SKM-1 treated with dmso at 0.1 percent for 144 hours (cell line): ENCODE measurements at regions not wholly inside any gene's neighbourhood (a gene's known extent, or its start where the extent isn't known, plus 50 kb on each side); places are given as distances from the start of the nearest gene placed in this dataset.

ENCODE experiments used
- DNase-seq: peaks from one replicate; lab custom pipeline; 2025; ENCODE audit not compliant: unreplicated experiment; lab: John Stamatoyannopoulos, UW

- no peak for DNase-seq
These were observed 240.7 kb downstream of the CSNK1G3 start for GRCh38 chr5:123752552-123753179.

- no peak for DNase-seq
These were observed 239.7 kb downstream of the CSNK1G3 start for GRCh38 chr5:123751670-123752069.

GRCh38 chr5:123748239-123748638 is 236.3 kb downstream of the CSNK1G3 start:
- no peak for DNase-seq

GRCh38 chr5:123746683-123747360 is 234.8 kb downstream of the CSNK1G3 start:
- no peak for DNase-seq

GRCh38 chr5:123743990-123744583 is 232.1 kb downstream of the CSNK1G3 start:
- no peak for DNase-seq

- no peak for DNase-seq
These were observed 223.4 kb downstream of the CSNK1G3 start for GRCh38 chr5:123735384-123735783.

GRCh38 chr5:123732257-123732656 is 220.3 kb downstream of the CSNK1G3 start:
- DNase-seq, result no peak

- DNase-seq, result no peak
These were observed 210.5 kb downstream of the CSNK1G3 start for GRCh38 chr5:123722451-123722850.

- no peak for DNase-seq
These were observed 209.8 kb downstream of the CSNK1G3 start for GRCh38 chr5:123721675-123722276.

GRCh38 chr5:123720955-123721354 is 209.0 kb downstream of the CSNK1G3 start:
- DNase-seq, result no peak

GRCh38 chr5:123720339-123720738 is 208.4 kb downstream of the CSNK1G3 start:
- DNase-seq, result no peak

- DNase-seq, result no peak
These were observed 207.0 kb downstream of the CSNK1G3 start for GRCh38 chr5:123719004-123719403.

- DNase-seq, result no peak
These were observed 206.3 kb downstream of the CSNK1G3 start for GRCh38 chr5:123718238-123718637.

- DNase-seq, result no peak
These were observed 205.2 kb downstream of the CSNK1G3 start for GRCh38 chr5:123717139-123717538.

- DNase-seq, result no peak
These were observed 198.1 kb downstream of the CSNK1G3 start for GRCh38 chr5:123710031-123710430.

GRCh38 chr5:123709422-123709821 is 197.4 kb downstream of the CSNK1G3 start:
- no peak for DNase-seq

- no peak for DNase-seq
These were observed 196.3 kb downstream of the CSNK1G3 start for GRCh38 chr5:123708074-123708806.

- no peak for DNase-seq
These were observed 194.6 kb downstream of the CSNK1G3 start for GRCh38 chr5:123706531-123706930.

- no peak for DNase-seq
These were observed 193.8 kb downstream of the CSNK1G3 start for GRCh38 chr5:123705741-123706140.

GRCh38 chr5:123701511-123702200 is 189.7 kb downstream of the CSNK1G3 start:
- DNase-seq, result no peak
